ENCODE measurements at regions not wholly inside any gene's neighbourhood (a gene's known extent, or its start where the extent isn't known, plus 50 kb on each side); places are given as distances from the start of the nearest gene placed in this dataset.

DNA sequence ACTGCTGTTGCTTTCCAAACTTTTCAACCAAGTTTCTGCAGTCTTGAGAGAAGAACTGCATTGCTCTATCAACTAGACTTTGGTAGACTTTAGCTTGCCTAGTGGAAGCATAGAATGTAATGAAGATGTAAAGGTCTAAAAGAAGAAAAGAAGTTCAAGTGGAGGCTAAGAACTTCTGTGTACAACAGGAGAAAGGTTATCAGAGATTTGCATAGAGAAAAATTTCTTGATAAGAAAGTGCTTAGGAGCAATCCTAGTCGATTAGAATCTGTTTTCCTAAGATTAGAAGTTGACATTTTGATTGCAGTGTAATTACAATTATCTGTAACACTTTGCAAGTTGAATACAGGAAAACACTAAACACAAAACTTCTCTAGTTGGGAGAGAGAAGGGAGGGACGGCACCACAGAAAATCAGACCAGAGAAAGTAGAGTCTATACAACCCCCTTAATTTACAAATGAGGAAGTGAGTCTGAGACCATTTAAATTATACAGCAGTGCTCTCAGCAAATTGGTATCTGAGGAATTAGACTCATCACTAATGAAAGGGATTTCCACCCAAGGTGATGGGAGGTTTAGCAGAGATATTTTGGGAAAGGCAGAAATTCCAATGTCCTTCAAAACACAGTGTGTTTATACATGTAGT lies 194.3 kb upstream of the MARCKS start:
- Histone ChIP-seq H3K9me3 (no peaks in the 10 kb centered on the region), H3K4me2 (no peak overlapping the region), H3K4me1 (no peaks in the 10 kb centered on the region), H3K4me3 (no peak overlapping the region), H3K27ac (no peak overlapping the region)
- TF ChIP-seq, protein P1, sequence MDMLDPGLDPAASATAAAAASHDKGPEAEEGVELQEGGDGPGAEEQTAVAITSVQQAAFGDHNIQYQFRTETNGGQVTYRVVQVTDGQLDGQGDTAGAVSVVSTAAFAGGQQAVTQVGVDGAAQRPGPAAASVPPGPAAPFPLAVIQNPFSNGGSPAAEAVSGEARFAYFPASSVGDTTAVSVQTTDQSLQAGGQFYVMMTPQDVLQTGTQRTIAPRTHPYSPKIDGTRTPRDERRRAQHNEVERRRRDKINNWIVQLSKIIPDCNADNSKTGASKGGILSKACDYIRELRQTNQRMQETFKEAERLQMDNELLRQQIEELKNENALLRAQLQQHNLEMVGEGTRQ (IDR thresholded peaks at IDR 0.05) = no peak
- TF ChIP-seq MAFK (IDR thresholded peaks at IDR 0.05; ENCODE audit: partially characterized antibody) (no peak), CBX8 (IDR thresholded peaks at IDR 0.05) (no peak), TP53 (CRISPR knock-in tag; IDR thresholded peaks at IDR 0.05) (no peak), HDAC2 (IDR thresholded peaks at IDR 0.05) (no peak), GATA3 (IDR thresholded peaks at IDR 0.05; ENCODE audit: borderline replicate concordance) (no peak), KDM5A (IDR thresholded peaks at IDR 0.05) (no peak), TFCP2L1 (CRISPR knock-in tag; IDR thresholded peaks at IDR 0.05) (no peak), HEYL (CRISPR knock-in tag; IDR thresholded peaks at IDR 0.05) (no peak), SMC3 (IDR thresholded peaks at IDR 0.05) (no peak)
- TF ChIP-seq, protein P2, sequence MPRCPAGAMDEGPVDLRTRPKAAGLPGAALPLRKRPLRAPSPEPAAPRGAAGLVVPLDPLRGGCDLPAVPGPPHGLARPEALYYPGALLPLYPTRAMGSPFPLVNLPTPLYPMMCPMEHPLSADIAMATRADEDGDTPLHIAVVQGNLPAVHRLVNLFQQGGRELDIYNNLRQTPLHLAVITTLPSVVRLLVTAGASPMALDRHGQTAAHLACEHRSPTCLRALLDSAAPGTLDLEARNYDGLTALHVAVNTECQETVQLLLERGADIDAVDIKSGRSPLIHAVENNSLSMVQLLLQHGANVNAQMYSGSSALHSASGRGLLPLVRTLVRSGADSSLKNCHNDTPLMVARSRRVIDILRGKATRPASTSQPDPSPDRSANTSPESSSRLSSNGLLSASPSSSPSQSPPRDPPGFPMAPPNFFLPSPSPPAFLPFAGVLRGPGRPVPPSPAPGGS (IDR thresholded peaks at IDR 0.05) = no peak
- TF ChIP-seq, protein P3, sequence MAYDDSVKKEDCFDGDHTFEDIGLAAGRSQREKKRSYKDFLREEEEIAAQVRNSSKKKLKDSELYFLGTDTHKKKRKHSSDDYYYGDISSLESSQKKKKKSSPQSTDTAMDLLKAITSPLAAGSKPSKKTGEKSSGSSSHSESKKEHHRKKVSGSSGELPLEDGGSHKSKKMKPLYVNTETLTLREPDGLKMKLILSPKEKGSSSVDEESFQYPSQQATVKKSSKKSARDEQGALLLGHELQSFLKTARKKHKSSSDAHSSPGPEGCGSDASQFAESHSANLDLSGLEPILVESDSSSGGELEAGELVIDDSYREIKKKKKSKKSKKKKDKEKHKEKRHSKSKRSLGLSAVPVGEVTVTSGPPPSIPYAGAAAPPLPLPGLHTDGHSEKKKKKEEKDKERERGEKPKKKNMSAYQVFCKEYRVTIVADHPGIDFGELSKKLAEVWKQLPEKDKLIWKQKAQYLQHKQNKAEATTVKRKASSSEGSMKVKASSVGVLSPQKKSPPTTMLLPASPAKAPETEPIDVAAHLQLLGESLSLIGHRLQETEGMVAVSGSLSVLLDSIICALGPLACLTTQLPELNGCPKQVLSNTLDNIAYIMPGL (CRISPR knock-in tag; IDR thresholded peaks at IDR 0.05; ENCODE audit: borderline replicate concordance) = no peak
- TF ChIP-seq, protein P4, sequence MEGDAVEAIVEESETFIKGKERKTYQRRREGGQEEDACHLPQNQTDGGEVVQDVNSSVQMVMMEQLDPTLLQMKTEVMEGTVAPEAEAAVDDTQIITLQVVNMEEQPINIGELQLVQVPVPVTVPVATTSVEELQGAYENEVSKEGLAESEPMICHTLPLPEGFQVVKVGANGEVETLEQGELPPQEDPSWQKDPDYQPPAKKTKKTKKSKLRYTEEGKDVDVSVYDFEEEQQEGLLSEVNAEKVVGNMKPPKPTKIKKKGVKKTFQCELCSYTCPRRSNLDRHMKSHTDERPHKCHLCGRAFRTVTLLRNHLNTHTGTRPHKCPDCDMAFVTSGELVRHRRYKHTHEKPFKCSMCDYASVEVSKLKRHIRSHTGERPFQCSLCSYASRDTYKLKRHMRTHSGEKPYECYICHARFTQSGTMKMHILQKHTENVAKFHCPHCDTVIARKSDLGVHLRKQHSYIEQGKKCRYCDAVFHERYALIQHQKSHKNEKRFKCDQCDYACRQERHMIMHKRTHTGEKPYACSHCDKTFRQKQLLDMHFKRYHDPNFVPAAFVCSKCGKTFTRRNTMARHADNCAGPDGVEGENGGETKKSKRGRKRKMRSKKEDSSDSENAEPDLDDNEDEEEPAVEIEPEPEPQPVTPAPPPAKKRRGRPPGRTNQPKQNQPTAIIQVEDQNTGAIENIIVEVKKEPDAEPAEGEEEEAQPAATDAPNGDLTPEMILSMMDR (IDR thresholded peaks at IDR 0.05) = no peak
- POLR2A ChIA-PET = no interaction called here
- ATAC-seq (no peak), FAIRE-seq (no peak), DNase-seq (ENCODE audit: low read depth in 1 of 2, low spot score in 1 of 2) (no peak)
- WGBS (ENCODE audit: missing lambda C conversion rate) = 34% methylated on average over 2 of the region's 2 CpGs
- CTCF ChIA-PET = no interaction called here

DNA sequence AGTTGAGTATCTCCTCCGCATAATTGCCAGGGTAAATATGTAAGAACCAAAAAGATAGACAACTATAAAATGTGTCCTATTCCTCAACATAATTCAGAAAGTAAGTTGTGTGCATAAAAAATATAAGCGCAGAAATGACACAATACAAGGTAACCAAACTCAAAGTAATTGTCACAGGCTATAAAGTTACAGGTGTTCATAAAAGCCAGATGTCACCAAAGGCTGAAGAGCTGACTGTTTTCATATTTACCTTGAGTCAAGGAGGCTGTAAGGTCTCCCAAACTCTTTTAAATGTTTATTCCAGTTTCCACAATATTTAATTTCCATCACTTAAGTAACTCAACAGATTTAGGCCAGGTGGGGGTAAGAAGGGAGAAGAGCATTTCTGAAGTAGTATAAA lies 192.2 kb upstream of the MARCKS start:
- FAIRE-seq (no peak), DNase-seq (ENCODE audit: low read depth in 1 of 2, low spot score in 1 of 2) (no peak), ATAC-seq (no peak)
- H3K4me2 ChIP-seq = no peak overlapping the region
- ChIA-PET CTCF (interaction anchor here (0.7 to 1.4 kb wide), 2 partner anchors 194 to 244 kb away, joined by 3 read pairs; no protein-coding TSS in a partner anchor), POLR2A (no interaction called here)
- H3K9me3 ChIP-seq = no peaks in the 10 kb centered on the region
- WGBS (ENCODE audit: missing lambda C conversion rate) = 98% methylated on average over 2 of the region's 2 CpGs
- no peak overlapping the region for H3K27ac ChIP-seq
- no peak overlapping the region for H3K4me3 ChIP-seq
- TF ChIP-seq TP53 (CRISPR knock-in tag; IDR thresholded peaks at IDR 0.05) = no peak
- TF ChIP-seq JUN (IDR thresholded peaks at IDR 0.05) = no peak
- no peak for TF ChIP-seq HOXB5 (CRISPR knock-in tag; IDR thresholded peaks at IDR 0.05)
- no peak for TF ChIP-seq MAFK (IDR thresholded peaks at IDR 0.05; ENCODE audit: partially characterized antibody)
- TF ChIP-seq HOXB13 (CRISPR knock-in tag; IDR thresholded peaks at IDR 0.05; ENCODE audit: low read depth) = no peak
- TF ChIP-seq EHMT2 (IDR thresholded peaks at IDR 0.05; ENCODE audit: low read depth) = no peak
- H3K4me1 ChIP-seq = peaks cover 11% of the 10 kb centered on the region

Data from A549 (cell line).